Vagina (tissue), 2 donors: ENCODE measurements at regions not wholly inside any gene's neighbourhood (a gene's known extent, or its start where the extent isn't known, plus 50 kb on each side); places are given as distances from the start of the nearest gene placed in this dataset.

Experiments
- DNase-seq, 2 donors: peaks; one replicate each; pipeline ENCODE4 v3.0.0-alpha.2; 2017; ENCODE audit errors: extremely low spot score in 2 of 2
- H3K27ac ChIP-seq: fragments of 200-600 bp; sonication (generic); one replicate; pipeline ENCODE4 v1.5.1; 2019
- H3K27me3 ChIP-seq: fragments of 200-600 bp; sonication (generic); one replicate; pipeline ENCODE4 v1.5.1; 2019
- H3K36me3 ChIP-seq, 2 donors: fragments of 200-600 bp; sonication (generic); one replicate each; pipeline ENCODE4 v1.5.1; 2017 to 2019
- H3K4me1 ChIP-seq: fragments of 200-600 bp; sonication (generic); one replicate; pipeline ENCODE4 v1.5.1; 2019
- H3K4me3 ChIP-seq, 2 donors: fragments of 200-600 bp; sonication (generic); 1 replicate in 1 of 2; 2 replicates in 1 of 2; pipeline ENCODE4 v1.5.1; 2016 to 2019
- H3K9me3 ChIP-seq: fragments of 200-600 bp; sonication (generic); one replicate; pipeline ENCODE4 v1.5.1; 2019
- CTCF ChIP-seq, 3 experiments: fragments of 450-650 bp in 2 of 3; fragments of 200-600 bp in 1 of 3; sonication (generic) in 1 of 3; IDR thresholded peaks; one replicate each; pipeline ENCODE4 v1.5.1; 2017 to 2019; ENCODE audit warnings: antibody characterized with exemption in 3 of 3, mild to moderate bottlenecking in 2 of 3, moderate library complexity in 2 of 3
- POLR2A ChIP-seq, 2 donors: fragments of 450-650 bp; IDR thresholded peaks; one replicate each; pipeline ENCODE4 v1.6.1; 2017; ENCODE audit warnings: antibody characterized with exemption in 2 of 2, mild to moderate bottlenecking in 2 of 2, moderate library complexity in 2 of 2
- POLR2AphosphoS5 ChIP-seq, 2 donors: sonication (generic); formaldehyde crosslinking; IDR thresholded peaks; one replicate each; pipeline ENCODE4 v1.9.0; 2017; ENCODE audit warnings: antibody characterized with exemption in 2 of 2, mild to moderate bottlenecking in 2 of 2, low read depth in 1 of 2; ENCODE audit not compliant: insufficient read depth in 1 of 2
- intact Hi-C: fragments of 100-400 bp; cut with DNase I; formaldehyde crosslinking; loops from one replicate; pipeline ENCODE4 v1.15.1; 2023

GRCh38 chr13:99813336-99814095, 158.1 kb downstream of the ZIC5 start:
- TF ChIP-seq POLR2AphosphoS5 (IDR thresholded peaks at IDR 0.05; ENCODE audit: insufficient read depth in 1 of 2, low read depth in 1 of 2): no peak
- TF ChIP-seq CTCF (IDR thresholded peaks at IDR 0.05): no peak
- TF ChIP-seq POLR2A (IDR thresholded peaks at IDR 0.05): no peak
- no peaks in the 10 kb centered on the region for H3K27me3 ChIP-seq
- H3K4me1 ChIP-seq: no peaks in the 10 kb centered on the region
- H3K27ac ChIP-seq: no peak overlapping the region
- intact Hi-C loops: no loop called here
- DNase-seq: no peak
- H3K4me3 ChIP-seq: no peak overlapping the region
- H3K36me3 ChIP-seq: no peaks in the 10 kb centered on the region
- no peaks in the 10 kb centered on the region for H3K9me3 ChIP-seq

- Histone ChIP-seq H3K4me3 (no peak overlapping the region), H3K27ac (no peak overlapping the region), H3K36me3 (no peaks in the 10 kb centered on the region), H3K4me1 (no peaks in the 10 kb centered on the region), H3K9me3 (no peaks in the 10 kb centered on the region), H3K27me3 (no peaks in the 10 kb centered on the region)
- no peak for DNase-seq
- TF ChIP-seq POLR2AphosphoS5 (IDR thresholded peaks at IDR 0.05; ENCODE audit: insufficient read depth in 1 of 2, low read depth in 1 of 2) (no peak), CTCF (IDR thresholded peaks at IDR 0.05) (no peak), POLR2A (IDR thresholded peaks at IDR 0.05) (no peak)
- intact Hi-C loops: no loop called here
Measured at GRCh38 chr13:99812625-99813024, 158.9 kb downstream of the ZIC5 start.

GRCh38 chr13:99811067-99811700, 160.4 kb downstream of the ZIC5 start:
- no peak for DNase-seq
- TF ChIP-seq CTCF (IDR thresholded peaks at IDR 0.05) (no peak), POLR2AphosphoS5 (IDR thresholded peaks at IDR 0.05; ENCODE audit: insufficient read depth in 1 of 2, low read depth in 1 of 2) (no peak), POLR2A (IDR thresholded peaks at IDR 0.05) (no peak)

GRCh38 chr13:99809926-99810325, 161.6 kb downstream of the ZIC5 start:
- no peak overlapping the region for H3K4me3 ChIP-seq
- TF ChIP-seq POLR2A (IDR thresholded peaks at IDR 0.05) (no peak), CTCF (IDR thresholded peaks at IDR 0.05) (no peak), POLR2AphosphoS5 (IDR thresholded peaks at IDR 0.05; ENCODE audit: insufficient read depth in 1 of 2, low read depth in 1 of 2) (no peak)
- intact Hi-C loops: no loop called here
- H3K27me3 ChIP-seq: no peaks in the 10 kb centered on the region
- DNase-seq: no peak
- no peaks in the 10 kb centered on the region for H3K36me3 ChIP-seq
- H3K9me3 ChIP-seq: no peaks in the 10 kb centered on the region
- H3K27ac ChIP-seq: no peak overlapping the region
- H3K4me1 ChIP-seq: no peaks in the 10 kb centered on the region

More at GRCh38 chr13:99811067-99811700, 160.4 kb downstream of the ZIC5 start:
- Histone ChIP-seq H3K4me1 (no peaks in the 10 kb centered on the region), H3K4me3 (no peak overlapping the region), H3K9me3 (no peaks in the 10 kb centered on the region), H3K27me3 (no peaks in the 10 kb centered on the region), H3K36me3 (no peaks in the 10 kb centered on the region), H3K27ac (no peak overlapping the region)
- intact Hi-C loops: no loop called here

GRCh38 chr13:99809496-99809895, 162.1 kb downstream of the ZIC5 start:
- H3K4me3 ChIP-seq: no peak overlapping the region
- intact Hi-C loops: no loop called here
- DNase-seq: no peak
- TF ChIP-seq POLR2A (IDR thresholded peaks at IDR 0.05) (no peak), POLR2AphosphoS5 (IDR thresholded peaks at IDR 0.05; ENCODE audit: insufficient read depth in 1 of 2, low read depth in 1 of 2) (no peak), CTCF (IDR thresholded peaks at IDR 0.05) (no peak)
- no peak overlapping the region for H3K27ac ChIP-seq
- no peaks in the 10 kb centered on the region for H3K9me3 ChIP-seq
- H3K4me1 ChIP-seq: no peaks in the 10 kb centered on the region
- no peaks in the 10 kb centered on the region for H3K36me3 ChIP-seq
- no peaks in the 10 kb centered on the region for H3K27me3 ChIP-seq
